ENCODE measurements at regions not wholly inside any gene's neighbourhood (a gene's known extent, or its start where the extent isn't known, plus 50 kb on each side); places are given as distances from the start of the nearest gene placed in this dataset.

- POLR2A ChIA-PET = no interaction called here
- no peak for DNase-seq (ENCODE audit: extremely low spot score)
- CTCF ChIA-PET = no interaction called here
- TF ChIP-seq NFRKB (IDR thresholded peaks at IDR 0.05) (no peak), BHLHE40 (IDR thresholded peaks at IDR 0.05; ENCODE audit: borderline replicate concordance) (no peak), FOXK2 (IDR thresholded peaks at IDR 0.05) (no peak), ELF4 (IDR thresholded peaks at IDR 0.05) (no peak), ZNF384 (IDR thresholded peaks at IDR 0.05) (no peak), FOXM1 (IDR thresholded peaks at IDR 0.05; ENCODE audit: borderline replicate concordance) (no peak), SP1 (IDR thresholded peaks at IDR 0.05) (no peak), FOXA1 (IDR thresholded peaks at IDR 0.05) (no peak), CTBP1 (IDR thresholded peaks at IDR 0.05; ENCODE audit: borderline replicate concordance) (no peak), SUZ12 (IDR thresholded peaks at IDR 0.05) (no peak), LEF1 (IDR thresholded peaks at IDR 0.05; ENCODE audit: borderline replicate concordance) (no peak), L3MBTL2 (conservative IDR thresholded peaks at IDR 0.05) (no peak), TARDBP (IDR thresholded peaks at IDR 0.05) (no peak), HDGF (IDR thresholded peaks at IDR 0.05; ENCODE audit: borderline replicate concordance) (no peak)
These were observed 58.0 kb upstream of the HNF1B start for GRCh38 chr17:37802712-37803416.

DNA sequence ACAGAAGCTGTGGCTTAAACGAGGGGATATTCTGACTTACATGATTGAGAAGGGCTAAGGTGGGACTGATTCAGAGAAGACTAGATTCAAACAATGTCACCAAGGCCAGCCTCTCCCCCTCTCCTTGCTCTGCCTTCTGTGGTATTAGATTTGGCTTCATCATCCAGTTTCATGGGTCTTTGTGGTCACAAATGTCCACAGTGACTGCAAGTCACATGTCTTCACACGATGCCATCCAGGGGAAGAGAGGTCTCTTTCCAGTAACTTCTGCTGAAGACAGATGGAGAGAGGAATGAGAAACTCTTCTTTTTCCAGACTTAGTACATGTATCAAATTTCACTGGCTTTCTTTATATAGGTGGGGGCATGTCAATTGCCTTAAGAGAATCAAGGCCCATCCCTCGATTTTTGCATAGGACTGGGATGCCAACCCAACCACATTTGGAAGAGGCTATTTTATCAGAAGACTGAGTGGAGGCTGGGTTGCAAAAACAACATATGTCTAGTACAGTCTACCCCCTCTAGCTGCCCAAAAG lies 57.3 kb upstream of the HNF1B start:
- POLR2A ChIA-PET = no interaction called here
- CTCF ChIA-PET = no interaction called here

DNA sequence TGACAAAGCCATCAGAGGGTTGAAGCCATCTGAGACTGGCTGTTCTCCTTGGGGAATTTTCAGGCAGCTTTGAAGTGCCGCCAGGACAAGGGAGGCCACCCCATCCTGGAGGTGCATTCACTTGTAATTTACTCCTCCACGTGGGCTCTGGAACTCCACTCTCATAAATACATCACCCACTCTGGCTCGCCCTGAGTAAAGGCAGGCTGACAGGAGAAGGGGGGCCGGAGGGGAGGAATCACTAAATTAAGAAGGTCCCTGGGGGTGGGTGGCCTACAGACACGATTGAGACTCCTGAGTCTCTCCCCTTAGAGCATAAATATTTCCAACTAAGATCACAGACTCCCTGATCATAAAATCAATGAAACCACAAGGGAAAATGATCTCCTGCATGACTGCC lies 56.3 kb upstream of the HNF1B start:
- ChIA-PET POLR2A (no interaction called here), CTCF (no interaction called here)
- DNase-seq (ENCODE audit: extremely low spot score) = no peak
- TF ChIP-seq ELF4 (IDR thresholded peaks at IDR 0.05) = no peak
- TF ChIP-seq FOXM1 (IDR thresholded peaks at IDR 0.05; ENCODE audit: borderline replicate concordance) = no peak
- TF ChIP-seq FOXA1 (IDR thresholded peaks at IDR 0.05) = no peak
- TF ChIP-seq L3MBTL2 (conservative IDR thresholded peaks at IDR 0.05) = no peak

More for the DNA sequence above, 57.3 kb upstream of the HNF1B start:
- no peak for TF ChIP-seq TARDBP (IDR thresholded peaks at IDR 0.05)
- TF ChIP-seq ARNT (IDR thresholded peaks at IDR 0.05) = no peak
- TF ChIP-seq SUZ12 (IDR thresholded peaks at IDR 0.05) = no peak
- TF ChIP-seq ZNF384 (IDR thresholded peaks at IDR 0.05) = no peak
- no peak for TF ChIP-seq SP1 (IDR thresholded peaks at IDR 0.05)
- no peak for TF ChIP-seq FOXM1 (IDR thresholded peaks at IDR 0.05; ENCODE audit: borderline replicate concordance)
- no peak for TF ChIP-seq LEF1 (IDR thresholded peaks at IDR 0.05; ENCODE audit: borderline replicate concordance)
- no peak for TF ChIP-seq NFRKB (IDR thresholded peaks at IDR 0.05)
- no peak for TF ChIP-seq PKNOX1 (IDR thresholded peaks at IDR 0.05)
- no peak for TF ChIP-seq BHLHE40 (IDR thresholded peaks at IDR 0.05; ENCODE audit: borderline replicate concordance)
- TF ChIP-seq FOXK2 (IDR thresholded peaks at IDR 0.05) = no peak
- no peak for TF ChIP-seq L3MBTL2 (conservative IDR thresholded peaks at IDR 0.05)
- no peak for TF ChIP-seq CTBP1 (IDR thresholded peaks at IDR 0.05; ENCODE audit: borderline replicate concordance)
- no peak for DNase-seq (ENCODE audit: extremely low spot score)

DNA sequence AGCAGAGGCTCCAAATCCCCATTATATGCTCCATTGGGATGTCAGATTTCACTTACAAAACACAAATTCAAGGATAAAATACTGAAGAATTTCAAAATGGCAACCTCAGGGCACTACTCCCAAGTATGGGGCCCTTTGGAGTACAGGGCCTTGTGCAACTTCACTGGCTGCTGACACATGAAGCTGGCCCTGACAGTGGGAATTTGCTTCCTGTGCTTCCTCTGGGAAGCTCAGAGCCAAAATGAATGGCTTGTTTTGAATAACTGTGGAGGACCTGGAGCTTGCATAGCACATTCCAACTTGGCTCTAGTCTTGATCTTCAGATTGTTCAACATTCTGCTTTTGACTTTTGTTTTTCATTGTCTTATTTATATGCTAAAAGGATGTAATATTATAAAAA lies 52.3 kb upstream of the HNF1B start:
- TF ChIP-seq HDGF (IDR thresholded peaks at IDR 0.05; ENCODE audit: borderline replicate concordance) = no peak
- no peak for TF ChIP-seq ZNF384 (IDR thresholded peaks at IDR 0.05)
- no peak for TF ChIP-seq BHLHE40 (IDR thresholded peaks at IDR 0.05; ENCODE audit: borderline replicate concordance)
- TF ChIP-seq FOXA1 (IDR thresholded peaks at IDR 0.05) = no peak
- TF ChIP-seq TARDBP (IDR thresholded peaks at IDR 0.05) = no peak
- no peak for TF ChIP-seq ELF4 (IDR thresholded peaks at IDR 0.05)
- no peak for TF ChIP-seq PKNOX1 (IDR thresholded peaks at IDR 0.05)
- TF ChIP-seq CTBP1 (IDR thresholded peaks at IDR 0.05; ENCODE audit: borderline replicate concordance) = no peak
- no peak for TF ChIP-seq NFRKB (IDR thresholded peaks at IDR 0.05)
- TF ChIP-seq ARNT (IDR thresholded peaks at IDR 0.05) = no peak
- TF ChIP-seq LEF1 (IDR thresholded peaks at IDR 0.05; ENCODE audit: borderline replicate concordance) = no peak
- TF ChIP-seq SUZ12 (IDR thresholded peaks at IDR 0.05) = no peak
- TF ChIP-seq FOXM1 (IDR thresholded peaks at IDR 0.05; ENCODE audit: borderline replicate concordance) = no peak
- no peak for TF ChIP-seq SP1 (IDR thresholded peaks at IDR 0.05)
- TF ChIP-seq L3MBTL2 (conservative IDR thresholded peaks at IDR 0.05) = no peak
- no peak for TF ChIP-seq FOXK2 (IDR thresholded peaks at IDR 0.05)
- no peak for DNase-seq (ENCODE audit: extremely low spot score)
- CTCF ChIA-PET = no interaction called here
- POLR2A ChIA-PET = no interaction called here

- TF ChIP-seq SUZ12 (IDR thresholded peaks at IDR 0.05) (no peak), SP1 (IDR thresholded peaks at IDR 0.05) (no peak), TARDBP (IDR thresholded peaks at IDR 0.05) (no peak), FOXM1 (IDR thresholded peaks at IDR 0.05; ENCODE audit: borderline replicate concordance) (no peak), BHLHE40 (IDR thresholded peaks at IDR 0.05; ENCODE audit: borderline replicate concordance) (no peak), ARNT (IDR thresholded peaks at IDR 0.05) (no peak), CTBP1 (IDR thresholded peaks at IDR 0.05; ENCODE audit: borderline replicate concordance) (no peak), HDGF (IDR thresholded peaks at IDR 0.05; ENCODE audit: borderline replicate concordance) (no peak), ZNF384 (IDR thresholded peaks at IDR 0.05) (no peak), LEF1 (IDR thresholded peaks at IDR 0.05; ENCODE audit: borderline replicate concordance) (no peak), ELF4 (IDR thresholded peaks at IDR 0.05) (no peak), FOXA1 (IDR thresholded peaks at IDR 0.05) (no peak), NFRKB (IDR thresholded peaks at IDR 0.05) (no peak), FOXK2 (IDR thresholded peaks at IDR 0.05) (no peak), L3MBTL2 (conservative IDR thresholded peaks at IDR 0.05) (no peak)
- no peak for DNase-seq (ENCODE audit: extremely low spot score)
- ChIA-PET CTCF (no interaction called here), POLR2A (no interaction called here)
These were observed 51.2 kb upstream of the HNF1B start for GRCh38 chr17:37796076-37796475.
